Activated T-helper 17 cell treated with anti-CD3 and anti-CD28 coated beads, Interleukin-2, amount 50 U/mL, for 72 hours (primary cell): ENCODE measurements at regions not wholly inside any gene's neighbourhood (a gene's known extent, or its start where the extent isn't known, plus 50 kb on each side); places are given as distances from the start of the nearest gene placed in this dataset.
"Not testable (repeated sequence)": the region's sequence is repeated elsewhere in the genome, so short reads cannot be mapped to it uniquely, and the experiment has no call there.

Experiments used
- ATAC-seq: fragments of 150-1000 bp; cut with Tn5 transposase; replicated peaks from 2 replicates; pipeline ENCODE4 v1.10.0; 2021; ENCODE audit warnings: mild to moderate bottlenecking, moderate library complexity
- H3K27ac Mint-ChIP-seq: one replicate; pipeline ENCODE4 v1.8.0; 2022; ENCODE audit warnings: mixed read lengths
- H3K27me3 Mint-ChIP-seq: one replicate; pipeline ENCODE4 v1.8.0; 2022; ENCODE audit warnings: mixed read lengths
- H3K36me3 Mint-ChIP-seq: one replicate; pipeline ENCODE4 v1.8.0; 2022; ENCODE audit warnings: low read depth, mild to moderate bottlenecking, mixed read lengths
- H3K4me1 Mint-ChIP-seq: one replicate; pipeline ENCODE4 v1.8.0; 2022; ENCODE audit warnings: mixed read lengths
- H3K4me3 Mint-ChIP-seq: one replicate; pipeline ENCODE4 v1.8.0; 2022; ENCODE audit warnings: mild to moderate bottlenecking, mixed read lengths
- H3K9me3 Mint-ChIP-seq: one replicate; pipeline ENCODE4 v1.8.0; 2022; ENCODE audit warnings: mixed read lengths

GRCh38 chr6:80411486-80411885 lies 305.0 kb downstream of the BCKDHB start:
- no peaks in the 10 kb centered on the region for H3K27me3 Mint-ChIP-seq
- H3K4me3 Mint-ChIP-seq = no peak overlapping the region
- no peaks in the 10 kb centered on the region for H3K4me1 Mint-ChIP-seq

GRCh38 chr6:80407976-80408375 lies 301.5 kb downstream of the BCKDHB start:
- not testable (repeated sequence) for H3K27me3 Mint-ChIP-seq, H3K36me3 Mint-ChIP-seq, H3K4me1 Mint-ChIP-seq, ATAC-seq, H3K4me3 Mint-ChIP-seq, H3K27ac Mint-ChIP-seq
- peaks cover 13% of the 10 kb centered on the region for H3K9me3 Mint-ChIP-seq

More at GRCh38 chr6:80411486-80411885, 305.0 kb downstream of the BCKDHB start:
- no peak overlapping the region for H3K27ac Mint-ChIP-seq
- no peaks in the 10 kb centered on the region for H3K36me3 Mint-ChIP-seq
- no peak for ATAC-seq
- H3K9me3 Mint-ChIP-seq = peaks cover 8% of the 10 kb centered on the region

- no peak overlapping the region for H3K4me3 Mint-ChIP-seq
- H3K9me3 Mint-ChIP-seq = peaks cover 7% of the 10 kb centered on the region
- no peak for ATAC-seq
- no peaks in the 10 kb centered on the region for H3K4me1 Mint-ChIP-seq
- H3K36me3 Mint-ChIP-seq = no peaks in the 10 kb centered on the region
- no peak overlapping the region for H3K27ac Mint-ChIP-seq
- H3K27me3 Mint-ChIP-seq = no peaks in the 10 kb centered on the region
Measured at GRCh38 chr6:80404889-80405288, 298.4 kb downstream of the BCKDHB start.

- peaks cover 9% of the 10 kb centered on the region for H3K9me3 Mint-ChIP-seq
- no peak for ATAC-seq
- no peaks in the 10 kb centered on the region for H3K27me3 Mint-ChIP-seq
- no peaks in the 10 kb centered on the region for H3K4me1 Mint-ChIP-seq
- no peak overlapping the region for H3K27ac Mint-ChIP-seq
- no peaks in the 10 kb centered on the region for H3K36me3 Mint-ChIP-seq
- no peak overlapping the region for H3K4me3 Mint-ChIP-seq
Measured at GRCh38 chr6:80403365-80403764, 296.9 kb downstream of the BCKDHB start.

DNA sequence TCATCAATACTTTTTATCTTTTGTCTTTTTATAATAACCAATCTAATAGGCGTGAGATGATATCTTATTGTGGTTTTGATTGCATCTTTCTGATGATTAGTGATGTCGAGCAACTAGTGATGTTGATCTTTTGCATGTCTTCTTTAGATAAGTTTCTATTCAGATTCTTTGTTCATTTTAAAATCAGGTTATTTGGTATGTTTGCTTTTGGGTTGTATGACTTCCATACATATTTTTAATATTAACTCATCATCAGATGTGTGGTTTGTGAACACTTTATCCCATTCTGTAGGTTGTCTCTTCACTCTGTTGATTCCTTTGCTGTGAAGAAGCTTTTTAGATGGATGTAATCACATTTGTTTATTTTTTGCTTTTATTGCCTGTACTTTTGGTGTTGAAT lies 295.8 kb downstream of the BCKDHB start:
- H3K9me3 Mint-ChIP-seq = peaks cover 16% of the 10 kb centered on the region
- no peak overlapping the region for H3K27ac Mint-ChIP-seq
- no peak for ATAC-seq
- H3K4me1 Mint-ChIP-seq = no peaks in the 10 kb centered on the region
- no peak overlapping the region for H3K4me3 Mint-ChIP-seq
- H3K27me3 Mint-ChIP-seq = no peaks in the 10 kb centered on the region
- no peaks in the 10 kb centered on the region for H3K36me3 Mint-ChIP-seq
